ENCODE measurements at regions not wholly inside any gene's neighbourhood (a gene's known extent, or its start where the extent isn't known, plus 50 kb on each side); places are given as distances from the start of the nearest gene placed in this dataset.

- TF ChIP-seq BHLHE40 (IDR thresholded peaks at IDR 0.05; ENCODE audit: borderline replicate concordance) (no peak), NFRKB (IDR thresholded peaks at IDR 0.05) (no peak), ELF4 (IDR thresholded peaks at IDR 0.05) (no peak), ZNF384 (IDR thresholded peaks at IDR 0.05) (no peak), ARNT (IDR thresholded peaks at IDR 0.05) (no peak), FOXK2 (IDR thresholded peaks at IDR 0.05) (no peak)
Observed at GRCh38 chr20:48163505-48163904, 378.2 kb upstream of the SULF2 start.

Measured in HEK293T (cell line).